ENCODE measurements at regions not wholly inside any gene's neighbourhood (a gene's known extent, or its start where the extent isn't known, plus 50 kb on each side); places are given as distances from the start of the nearest gene placed in this dataset.

- ChIA-PET CTCF (no interaction called here), POLR2A (no interaction called here)
- TF ChIP-seq, protein P1, sequence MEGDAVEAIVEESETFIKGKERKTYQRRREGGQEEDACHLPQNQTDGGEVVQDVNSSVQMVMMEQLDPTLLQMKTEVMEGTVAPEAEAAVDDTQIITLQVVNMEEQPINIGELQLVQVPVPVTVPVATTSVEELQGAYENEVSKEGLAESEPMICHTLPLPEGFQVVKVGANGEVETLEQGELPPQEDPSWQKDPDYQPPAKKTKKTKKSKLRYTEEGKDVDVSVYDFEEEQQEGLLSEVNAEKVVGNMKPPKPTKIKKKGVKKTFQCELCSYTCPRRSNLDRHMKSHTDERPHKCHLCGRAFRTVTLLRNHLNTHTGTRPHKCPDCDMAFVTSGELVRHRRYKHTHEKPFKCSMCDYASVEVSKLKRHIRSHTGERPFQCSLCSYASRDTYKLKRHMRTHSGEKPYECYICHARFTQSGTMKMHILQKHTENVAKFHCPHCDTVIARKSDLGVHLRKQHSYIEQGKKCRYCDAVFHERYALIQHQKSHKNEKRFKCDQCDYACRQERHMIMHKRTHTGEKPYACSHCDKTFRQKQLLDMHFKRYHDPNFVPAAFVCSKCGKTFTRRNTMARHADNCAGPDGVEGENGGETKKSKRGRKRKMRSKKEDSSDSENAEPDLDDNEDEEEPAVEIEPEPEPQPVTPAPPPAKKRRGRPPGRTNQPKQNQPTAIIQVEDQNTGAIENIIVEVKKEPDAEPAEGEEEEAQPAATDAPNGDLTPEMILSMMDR (IDR thresholded peaks at IDR 0.05; ENCODE audit: control extremely low read depth, extremely low read depth, low read depth, missing control alignments) = no peak
- DNase-seq (ENCODE audit: extremely low spot score) = no peak
These were observed 146.5 kb upstream of the ARPP21 start for GRCh38 chr3:35492841-35493240.

GRCh38 chr3:35498506-35499210 is 140.7 kb upstream of the ARPP21 start:
- ChIA-PET POLR2A (no interaction called here), CTCF (interaction anchor here (0.8 kb wide), 1 partner anchor 17 kb away, joined by 3 read pairs; no protein-coding TSS in a partner anchor)
- TF ChIP-seq, protein P1 (IDR thresholded peaks at IDR 0.05; ENCODE audit: control extremely low read depth, extremely low read depth, low read depth, missing control alignments) = no peak

DNA sequence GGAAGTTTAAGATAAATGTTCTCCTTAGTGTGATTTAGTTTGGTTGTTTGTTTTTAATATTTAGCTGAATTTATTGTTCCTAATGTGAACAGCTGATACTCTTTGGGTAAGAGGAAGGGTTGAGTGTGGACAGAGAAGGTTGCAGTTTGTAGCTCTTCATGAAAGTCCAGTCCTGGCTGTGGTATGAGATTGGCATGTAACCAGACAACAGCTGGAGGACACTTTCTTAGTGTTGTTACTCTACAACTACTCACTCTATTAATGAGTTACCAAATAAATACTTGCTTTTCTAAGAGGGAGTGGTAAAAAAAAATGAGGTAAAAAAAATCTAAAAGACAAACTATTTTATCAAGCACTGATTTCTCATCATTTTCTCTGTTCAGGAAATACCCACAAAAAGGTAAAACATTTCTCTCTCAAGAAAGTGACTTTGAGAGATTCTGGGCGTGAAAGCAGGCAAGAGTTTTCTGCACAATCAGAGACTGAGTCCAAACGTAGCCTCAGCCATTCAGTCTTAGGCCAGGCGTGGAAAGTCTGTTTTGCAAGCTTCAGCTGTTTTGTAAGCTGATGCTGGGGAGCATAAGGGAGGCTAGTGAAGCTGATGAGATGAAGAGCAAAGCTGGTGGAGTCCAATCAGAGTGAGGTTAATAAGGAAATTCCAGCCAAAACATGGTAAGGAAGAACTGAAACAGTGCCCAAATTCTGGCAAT is 138.5 kb upstream of the ARPP21 start:
- TF ChIP-seq, protein P1 (IDR thresholded peaks at IDR 0.05; ENCODE audit: control extremely low read depth, extremely low read depth, low read depth, missing control alignments) = no peak
- no peak for DNase-seq (ENCODE audit: extremely low spot score)
- ChIA-PET CTCF (no interaction called here), POLR2A (no interaction called here)

More at GRCh38 chr3:35498506-35499210, 140.7 kb upstream of the ARPP21 start:
- no peak for DNase-seq (ENCODE audit: extremely low spot score)

DNA sequence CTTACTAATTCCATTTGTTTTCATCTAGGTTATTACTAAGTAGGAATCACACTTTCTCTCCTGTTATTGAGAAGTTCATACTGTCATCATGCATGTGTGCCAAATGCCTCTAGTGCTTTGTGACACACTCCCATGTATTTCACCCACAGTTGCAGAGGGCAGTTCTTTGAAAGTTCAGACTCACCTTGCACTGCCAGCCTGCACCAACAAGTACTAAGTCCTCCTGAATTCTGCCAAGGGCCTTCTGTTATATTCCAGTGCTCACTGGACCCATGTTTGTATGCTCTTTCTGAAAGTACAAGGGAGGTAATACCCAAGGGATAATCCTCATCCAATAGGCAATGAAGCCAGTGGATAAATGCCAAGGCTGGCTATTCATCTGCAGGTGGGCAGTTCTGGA is 136.6 kb upstream of the ARPP21 start:
- CTCF ChIA-PET = no interaction called here
- POLR2A ChIA-PET = no interaction called here
- TF ChIP-seq, protein P1 (IDR thresholded peaks at IDR 0.05; ENCODE audit: control extremely low read depth, extremely low read depth, low read depth, missing control alignments) = no peak
- no peak for DNase-seq (ENCODE audit: extremely low spot score)

DNA sequence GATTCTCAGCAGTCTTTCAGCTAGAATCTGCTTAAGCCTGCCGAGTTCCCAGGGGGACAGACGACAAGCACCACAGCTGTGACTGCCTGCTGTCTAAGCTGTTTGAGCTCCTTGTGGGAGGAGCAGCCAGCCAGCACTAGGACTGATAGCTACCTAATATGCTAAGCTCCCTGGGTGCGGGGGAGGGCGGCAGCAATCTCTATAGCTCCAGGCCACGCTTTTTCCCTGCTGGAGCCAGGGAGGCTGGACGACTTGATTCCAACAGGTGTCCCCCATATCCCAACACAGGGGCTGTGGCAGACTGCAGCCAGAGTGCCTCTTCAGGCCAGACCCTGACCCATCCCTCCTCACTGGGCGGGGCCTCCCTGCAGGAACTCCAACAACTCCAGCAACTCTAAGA is 134.1 kb upstream of the ARPP21 start:
- DNase-seq (ENCODE audit: extremely low spot score) = no peak
- ChIA-PET POLR2A (no interaction called here), CTCF (no interaction called here)
- TF ChIP-seq, protein P1 (IDR thresholded peaks at IDR 0.05; ENCODE audit: control extremely low read depth, extremely low read depth, low read depth, missing control alignments) = no peak

DNA sequence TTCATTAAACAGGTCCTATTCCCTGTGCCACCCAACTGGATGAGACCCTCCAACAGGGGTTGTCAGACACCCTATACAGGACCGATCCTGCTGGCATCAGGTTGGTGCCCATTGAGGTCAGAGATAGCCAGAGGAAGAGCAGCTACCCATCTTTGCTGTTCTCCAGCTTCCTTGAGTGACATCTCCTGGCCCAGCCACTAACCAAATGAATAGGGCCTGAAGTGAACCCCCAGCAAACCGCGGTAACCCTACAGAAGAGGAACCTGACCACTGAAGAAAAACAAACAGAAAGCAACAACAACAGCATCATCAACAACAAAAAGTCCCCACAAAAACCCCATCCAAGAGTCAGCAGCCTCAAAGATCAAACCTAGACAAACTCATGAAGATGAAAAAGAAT is 133.6 kb upstream of the ARPP21 start:
- TF ChIP-seq, protein P1 (IDR thresholded peaks at IDR 0.05; ENCODE audit: control extremely low read depth, extremely low read depth, low read depth, missing control alignments) = no peak
- no peak for DNase-seq (ENCODE audit: extremely low spot score)
- CTCF ChIA-PET = no interaction called here

More for the DNA sequence above, 133.6 kb upstream of the ARPP21 start:
- POLR2A ChIA-PET = no interaction called here
